Gastrocnemius medialis (tissue), 4 donors: ENCODE measurements at regions not wholly inside any gene's neighbourhood (a gene's known extent, or its start where the extent isn't known, plus 50 kb on each side); places are given as distances from the start of the nearest gene placed in this dataset.

ENCODE experiments used
- CTCF ChIP-seq, 5 experiments: fragments of 450-650 bp in 3 of 5; fragments of 200-600 bp in 2 of 5; sonication (generic) in 2 of 5; IDR thresholded peaks in 4 of 5; conservative IDR thresholded peaks in 1 of 5; 1 replicate in 4 of 5; 2 replicates in 1 of 5; pipeline ENCODE4 v1.5.1; 2016 to 2019; ENCODE audit warnings: antibody characterized with exemption in 5 of 5, mild to moderate bottlenecking in 3 of 5, moderate library complexity in 3 of 5
- POLR2A ChIP-seq, 2 donors: fragments of 450-650 bp; IDR thresholded peaks; one replicate each; pipeline ENCODE4 v1.6.1; 2017; ENCODE audit warnings: antibody characterized with exemption in 2 of 2, mild to moderate bottlenecking in 2 of 2, moderate library complexity in 2 of 2

GRCh38 chr18:1916869-1917523 is 654.3 kb downstream of the METTL4 start:
- TF ChIP-seq CTCF (IDR thresholded peaks at IDR 0.05 in 4 of 5, conservative IDR thresholded peaks at IDR 0.05 in 1 of 5) (no peak), POLR2A (IDR thresholded peaks at IDR 0.05) (no peak)
